NOMO-1 (cell line): ENCODE measurements at regions not wholly inside any gene's neighbourhood (a gene's known extent, or its start where the extent isn't known, plus 50 kb on each side); places are given as distances from the start of the nearest gene placed in this dataset.

Source experiments
- DNase-seq, 2 experiments: peaks; one replicate each; lab custom pipeline; 2025; ENCODE audit not compliant: unreplicated experiment in 2 of 2; lab: John Stamatoyannopoulos, UW

GRCh38 chr6:93586306-93586705 is 166.9 kb upstream of the EPHA7 start:
- no peak for DNase-seq

DNA sequence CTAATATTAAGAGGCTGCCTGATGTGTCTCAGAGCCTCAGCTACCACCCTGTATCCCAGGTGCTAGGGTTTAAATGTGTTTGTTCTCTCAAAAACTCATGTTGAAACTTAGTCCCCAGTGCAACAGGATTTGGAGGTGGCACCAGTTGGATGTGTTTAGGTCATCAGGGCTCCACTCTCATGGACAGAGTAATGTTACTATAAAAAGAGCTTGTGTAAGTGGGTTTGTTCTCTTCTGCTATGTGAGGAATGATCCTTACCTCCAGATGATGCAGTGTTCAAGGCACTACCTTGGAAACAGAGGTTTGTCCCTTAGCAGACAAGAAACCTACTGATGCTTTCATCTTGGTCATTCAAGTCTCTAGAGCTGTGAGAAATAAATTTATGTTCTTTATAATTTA is 164.9 kb upstream of the EPHA7 start:
- no peak for DNase-seq

- DNase-seq: no peak
These were observed 162.0 kb upstream of the EPHA7 start for GRCh38 chr6:93581371-93581770.

- DNase-seq: no peak
These were observed 161.1 kb upstream of the EPHA7 start for GRCh38 chr6:93580446-93580845.

- no peak for DNase-seq
These were observed 156.3 kb upstream of the EPHA7 start for GRCh38 chr6:93575495-93576267.

DNA sequence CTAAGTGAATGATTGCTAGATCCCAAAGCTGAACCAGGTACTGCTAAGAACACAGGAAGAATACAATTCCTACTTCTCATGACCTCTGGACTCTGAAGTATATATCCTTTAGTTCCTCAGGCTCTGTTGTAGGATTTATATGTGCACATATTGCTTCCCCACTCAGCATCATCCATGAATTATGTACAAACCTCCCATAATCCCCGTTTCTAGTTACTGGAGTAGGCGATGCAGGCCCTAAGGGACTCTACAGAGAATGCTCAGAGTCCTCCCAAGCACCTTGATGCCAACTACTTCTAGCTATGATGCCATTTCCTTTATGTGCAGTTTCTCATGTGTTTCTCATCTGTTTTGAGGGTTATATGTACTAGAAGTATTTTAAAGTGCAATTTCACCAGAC is 154.9 kb upstream of the EPHA7 start:
- no peak for DNase-seq

DNA sequence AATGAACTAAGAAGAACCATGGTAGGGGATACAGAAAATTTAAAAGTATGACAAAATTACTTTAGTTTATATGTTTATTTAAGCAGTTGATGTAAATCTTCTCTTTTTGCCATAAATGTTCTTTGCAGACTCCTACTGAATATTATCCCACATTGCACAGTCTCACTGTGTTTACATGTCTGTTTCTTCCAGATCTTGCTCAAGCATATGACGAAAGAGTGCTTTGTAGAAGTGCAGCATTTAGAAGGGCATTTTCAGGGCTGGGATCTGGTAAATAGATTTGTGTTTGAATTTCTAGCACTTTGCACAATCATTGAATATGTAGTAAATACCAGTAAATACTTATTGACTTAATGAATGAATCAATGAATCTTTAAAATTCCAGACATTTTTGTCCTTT is 152.0 kb upstream of the EPHA7 start:
- DNase-seq: no peak

GRCh38 chr6:93568169-93568568 is 148.8 kb upstream of the EPHA7 start:
- DNase-seq: no peak

- DNase-seq: no peak
These were observed 147.8 kb upstream of the EPHA7 start for GRCh38 chr6:93567164-93567563.

- no peak for DNase-seq
These were observed 146.9 kb upstream of the EPHA7 start for GRCh38 chr6:93566285-93566684.

- DNase-seq: no peak
These were observed 143.2 kb upstream of the EPHA7 start for GRCh38 chr6:93562582-93562981.

DNA sequence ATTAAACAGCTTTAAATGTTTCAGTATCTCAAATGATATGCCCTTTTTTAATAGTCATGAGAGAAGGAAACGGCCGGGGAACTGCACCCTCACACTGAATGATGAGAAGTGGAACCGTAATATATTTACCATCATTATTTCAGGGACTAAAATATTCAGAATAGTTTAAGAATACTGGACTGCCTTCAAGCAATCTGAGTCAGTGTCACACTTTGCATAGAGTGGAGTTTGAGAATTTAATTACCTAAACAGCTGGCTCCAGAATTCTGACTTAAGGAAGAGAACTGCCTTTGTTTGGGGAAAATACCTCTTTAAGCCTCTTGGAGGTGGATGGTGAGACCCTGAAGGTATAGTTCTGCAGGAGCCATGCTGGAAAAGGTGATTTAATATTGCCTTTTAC is 135.9 kb upstream of the EPHA7 start:
- no peak for DNase-seq

- DNase-seq: no peak
These were observed 134.7 kb upstream of the EPHA7 start for GRCh38 chr6:93554018-93554417.

DNA sequence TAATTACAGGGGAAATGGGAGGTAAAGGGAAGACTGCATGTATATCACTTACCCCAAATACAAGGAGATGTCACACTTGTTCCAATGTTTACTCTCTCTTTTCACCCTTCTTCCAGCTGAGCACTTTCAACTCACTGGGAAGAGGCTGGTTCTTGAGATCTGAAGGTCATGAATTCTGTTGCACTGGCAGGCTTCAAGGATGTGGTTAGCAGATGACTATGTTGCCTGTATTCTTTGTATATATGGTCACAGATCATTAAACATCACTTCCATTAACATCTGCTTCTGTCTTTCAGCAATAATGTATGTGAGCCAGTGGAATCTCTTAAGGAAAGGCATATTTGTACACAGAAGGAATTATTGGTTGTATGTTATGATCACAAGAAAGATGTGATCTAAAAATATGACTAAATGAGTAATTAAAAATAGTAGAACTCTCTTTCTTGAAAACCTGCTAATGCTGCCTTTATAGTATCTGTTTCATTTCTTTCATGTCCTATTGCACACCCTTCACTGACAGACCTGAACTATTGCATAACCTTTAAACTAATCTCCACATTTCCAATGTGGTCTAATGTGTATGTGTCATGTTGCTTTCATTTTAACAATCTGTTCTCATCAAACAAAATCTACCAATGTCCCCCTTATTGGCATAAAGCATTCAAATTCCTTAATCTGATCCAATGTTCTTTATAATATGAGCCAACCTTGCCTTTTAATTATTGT is 131.4 kb upstream of the EPHA7 start:
- DNase-seq: no peak

DNA sequence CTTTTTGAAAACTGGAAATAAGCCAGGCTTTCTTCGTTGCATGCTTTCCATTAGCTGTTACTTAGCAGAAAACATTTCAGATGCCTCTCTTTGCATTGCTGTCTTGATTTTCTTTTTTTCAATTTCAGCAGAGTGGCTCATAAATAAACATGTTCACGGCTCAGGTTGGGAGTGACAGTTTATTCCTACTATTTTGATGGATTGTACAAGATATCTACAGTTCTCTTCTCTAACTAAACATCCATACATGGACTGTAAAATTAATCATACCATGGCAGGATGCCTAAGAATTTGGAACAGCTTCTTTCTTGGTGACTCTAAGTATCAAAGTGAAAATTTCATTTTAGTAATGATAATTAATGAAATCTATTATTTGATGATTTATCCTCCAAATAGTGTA is 130.5 kb upstream of the EPHA7 start:
- DNase-seq: no peak

DNA sequence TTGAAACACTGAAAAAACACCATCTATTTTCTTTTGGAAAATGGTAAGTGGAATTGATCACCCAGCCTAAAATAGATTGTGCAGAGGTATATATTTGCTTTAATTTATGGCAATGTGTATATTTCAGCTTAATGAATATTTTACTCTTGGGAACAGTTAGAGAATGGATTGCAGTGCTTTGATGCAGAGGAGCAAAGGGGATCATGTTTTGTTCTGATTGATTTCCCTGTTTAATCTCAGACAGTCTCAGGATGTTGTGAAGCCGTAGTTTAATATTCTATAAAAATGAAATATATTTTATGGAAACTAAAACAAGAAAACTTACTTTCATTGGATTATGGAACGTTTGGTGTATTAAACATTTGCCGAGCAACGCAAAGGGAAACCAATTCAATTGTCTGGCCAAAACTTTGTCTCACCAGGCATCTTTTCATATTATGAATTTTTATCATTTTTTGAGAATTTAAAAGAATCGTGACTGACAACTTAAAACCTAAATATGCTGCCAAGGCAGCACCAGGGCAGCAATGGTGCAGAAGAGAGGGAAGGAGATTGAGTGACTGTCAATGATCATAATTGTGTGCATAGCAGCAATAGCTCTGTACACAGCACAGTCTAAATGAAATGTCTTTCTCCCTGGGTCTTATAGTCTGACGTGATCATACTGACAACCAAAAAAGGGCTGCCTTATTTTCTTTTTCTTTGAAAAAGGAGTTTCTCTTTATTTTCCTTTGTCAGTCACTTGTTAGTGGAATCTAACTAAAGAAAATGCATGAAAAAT is 105.5 kb upstream of the EPHA7 start:
- DNase-seq: no peak

GRCh38 chr6:93523365-93523764 is 104.0 kb upstream of the EPHA7 start:
- no peak for DNase-seq

DNA sequence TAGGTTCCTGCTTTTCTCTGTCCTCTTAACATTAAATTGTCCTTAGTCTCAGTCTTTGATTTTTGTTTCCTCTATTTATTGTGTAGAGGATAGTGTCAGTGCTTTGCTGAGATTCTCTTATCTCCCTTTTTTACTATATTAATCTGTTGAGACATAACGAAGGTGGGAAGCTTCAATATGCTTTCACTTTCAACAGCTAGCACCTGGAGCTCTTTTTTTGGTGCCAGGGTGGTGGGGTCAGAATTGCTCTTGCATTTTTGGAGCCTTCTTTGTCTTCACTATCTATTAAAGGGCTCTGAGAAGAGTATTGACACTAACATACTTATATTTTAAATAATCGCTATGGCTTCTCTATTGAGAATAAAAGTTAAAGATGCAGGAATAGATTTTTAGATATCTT is 97.1 kb upstream of the EPHA7 start:
- DNase-seq: no peak

GRCh38 chr6:93515736-93516135 is 96.4 kb upstream of the EPHA7 start:
- DNase-seq: no peak

GRCh38 chr6:93498713-93499112 is 79.4 kb upstream of the EPHA7 start:
- no peak for DNase-seq

DNA sequence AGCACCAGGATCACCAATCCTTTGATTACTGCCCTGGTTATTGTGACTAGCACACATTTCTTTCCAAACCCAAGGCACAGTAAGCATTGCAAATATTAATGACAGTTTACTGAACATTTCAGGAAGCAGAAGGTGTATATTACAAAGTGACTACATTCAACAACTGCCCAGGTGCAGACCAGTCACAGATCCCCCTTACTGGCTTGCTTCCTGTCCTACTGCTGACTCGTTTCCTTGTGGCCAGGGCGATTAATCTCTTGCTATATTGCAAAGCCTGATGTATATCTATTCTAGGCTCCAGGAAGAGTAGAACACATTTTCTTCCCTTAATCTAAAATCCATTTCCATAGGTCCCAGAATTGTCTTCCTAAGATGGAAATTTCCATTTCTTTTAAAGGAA is 77.2 kb upstream of the EPHA7 start:
- DNase-seq: no peak

DNA sequence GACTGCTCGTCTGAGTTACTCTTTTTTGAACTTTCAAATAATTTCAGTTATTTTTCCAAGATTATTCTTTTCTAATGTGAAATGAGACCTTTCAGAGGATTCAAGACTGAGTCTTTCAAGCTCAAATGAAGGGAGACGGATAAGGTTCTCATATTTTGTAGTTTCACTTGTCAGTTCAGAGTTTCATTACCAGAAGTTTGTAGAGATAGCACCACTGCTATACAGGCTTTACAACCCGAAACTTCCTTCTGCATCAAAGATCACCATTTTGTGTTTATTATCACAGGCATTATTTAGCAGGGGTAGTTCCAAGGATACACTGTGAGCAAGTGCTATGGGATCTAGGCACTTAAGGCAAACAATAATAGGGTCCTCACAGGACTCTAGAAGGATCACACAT is 74.7 kb upstream of the EPHA7 start:
- DNase-seq: no peak
